Lung (tissue), 11 donors: ENCODE measurements at regions not wholly inside any gene's neighbourhood (a gene's known extent, or its start where the extent isn't known, plus 50 kb on each side); places are given as distances from the start of the nearest gene placed in this dataset.

ENCODE experiments used
- ATAC-seq: fragments of 200-7000 bp; cut with Tn5 transposase; one replicate; pipeline ENCODE4 v1.9.1; 2020; ENCODE audit warnings: moderate number of reproducible peaks; ENCODE audit not compliant: insufficient read depth, low FRiP score
- DNase-seq, 3 donors: peaks; one replicate each; pipeline ENCODE4 v3.0.0-alpha.2; 2013 to 2017
- H3K27ac ChIP-seq, 2 donors: one replicate each; pipeline ENCODE4 v1.5.1; 2013; ENCODE audit warnings: mild to moderate bottlenecking in 2 of 2, moderate library complexity in 2 of 2, control low read depth in 1 of 2, inconsistent platforms in 1 of 2, low read depth in 1 of 2, low read length in 1 of 2
- H3K27me3 ChIP-seq, 3 donors: one replicate each; pipeline ENCODE4 v1.5.1; 2013; ENCODE audit warnings: low read length in 2 of 3; ENCODE audit not compliant: control insufficient read depth in 3 of 3, insufficient read depth in 3 of 3
- H3K36me3 ChIP-seq, 4 donors: one replicate each; pipeline ENCODE4 v1.5.1; 2013; ENCODE audit warnings: low read length in 4 of 4, mild to moderate bottlenecking in 1 of 4, moderate library complexity in 1 of 4; ENCODE audit not compliant: control insufficient read depth in 4 of 4, insufficient read depth in 4 of 4
- H3K4me1 ChIP-seq, 5 donors: one replicate each; pipeline ENCODE4 v1.5.1; 2013; ENCODE audit warnings: low read length in 5 of 5, mild to moderate bottlenecking in 2 of 5, moderate library complexity in 1 of 5; ENCODE audit not compliant: control insufficient read depth in 5 of 5, insufficient read depth in 5 of 5
- H3K4me3 ChIP-seq: one replicate; pipeline ENCODE4 v1.5.1; 2013; ENCODE audit warnings: mild to moderate bottlenecking, control low read depth, moderate library complexity
- H3K9ac ChIP-seq, 2 donors: one replicate each; pipeline ENCODE4 v1.5.1; 2013; ENCODE audit warnings: low read length in 2 of 2, control low read depth in 1 of 2; ENCODE audit not compliant: insufficient read depth in 1 of 2
- H3K9me3 ChIP-seq, 4 donors: one replicate each; pipeline ENCODE4 v1.5.1; 2013; ENCODE audit warnings: low read length in 3 of 4, mild to moderate bottlenecking in 1 of 4, moderate library complexity in 1 of 4; ENCODE audit not compliant: control insufficient read depth in 4 of 4, insufficient read depth in 3 of 4
- CTCF ChIP-seq: IDR thresholded peaks from 2 replicates; pipeline ENCODE4 v1.5.1; 2012; ENCODE audit warnings: mild to moderate bottlenecking; ENCODE audit errors: control extremely low read depth, extremely low read depth
- WGBS, 2 donors: extraction: QIAGEN DNeasy Blood & Tissue Kit; methylation state at CpG; one replicate each; pipeline ENCODE4 v1.1.7; 2013; 5-methylcytosine and 5-hydroxymethylcytosine counted together
- donor health status: control.
- donor health status: control.
- donor health status: Bipolar disorder and iron deficiency.
- donor health status: healthy.
- donor health status: DM: yes; HTN: yes; CAD: no.

- TF ChIP-seq CTCF, result no peak
- Histone ChIP-seq H3K9ac (no peak overlapping the region), H3K36me3 (no peaks in the 10 kb centered on the region), H3K4me3 (no peak overlapping the region), H3K27me3 (no peaks in the 10 kb centered on the region), H3K4me1 (peaks cover 2 to 10% (median 3%) of the 10 kb centered on the region in 5 donors), H3K27ac (peak overlapping the region in 1 of 2 donors; percentile 33), H3K9me3 (no peaks in the 10 kb centered on the region)
- no peak for ATAC-seq
- DNase-seq, result no peak
- 43 to 57% methylated on average over 8 of the region's 8 CpGs for WGBS, 2 donors
Measured at GRCh38 chr10:3902054-3902808, 117.2 kb upstream of the KLF6 start.

DNA sequence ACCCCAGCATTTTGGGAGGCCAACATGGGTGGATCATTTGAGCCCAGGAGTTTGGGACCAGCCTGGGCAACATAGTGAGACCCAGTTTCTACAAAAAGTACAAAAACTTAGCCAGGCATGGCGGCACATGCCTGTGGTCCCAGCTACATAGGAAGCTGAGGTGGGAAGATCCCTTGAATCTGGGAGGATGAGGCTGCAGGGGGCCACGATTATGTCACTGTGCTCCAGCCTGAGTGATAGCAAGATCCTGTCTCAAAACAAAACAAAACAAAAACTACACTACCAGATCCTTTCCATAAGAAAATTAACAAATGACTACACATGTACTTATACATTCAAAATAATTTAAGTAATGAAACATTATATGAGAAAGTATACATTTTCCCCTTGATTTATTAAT is 116.4 kb upstream of the KLF6 start:
- no peak overlapping the region for H3K9ac ChIP-seq
- no peaks in the 10 kb centered on the region for H3K36me3 ChIP-seq
- no peak overlapping the region for H3K4me3 ChIP-seq
- ATAC-seq (no peak), DNase-seq (no peak)
- peaks cover 0 to 10% (median 2%) of the 10 kb centered on the region in 5 donors for H3K4me1 ChIP-seq
- no peaks in the 10 kb centered on the region for H3K9me3 ChIP-seq
- no peaks in the 10 kb centered on the region for H3K27me3 ChIP-seq
- H3K27ac ChIP-seq, result no peak overlapping the region
- WGBS, 2 donors, result 79 to 86% methylated on average over 2 of the region's 2 CpGs
- no peak for TF ChIP-seq CTCF

- no peak overlapping the region for H3K27ac ChIP-seq
- ATAC-seq (no peak), DNase-seq (no peak)
- H3K36me3 ChIP-seq, result no peaks in the 10 kb centered on the region
- H3K9ac ChIP-seq, result no peak overlapping the region
- no peak overlapping the region for H3K4me3 ChIP-seq
- no peak for TF ChIP-seq CTCF
- H3K27me3 ChIP-seq, result no peaks in the 10 kb centered on the region
- H3K4me1 ChIP-seq, result peaks cover 0 to 10% (median 3%) of the 10 kb centered on the region in 5 donors
- no peaks in the 10 kb centered on the region for H3K9me3 ChIP-seq
- 94 to 95% methylated on average over 2 of the region's 2 CpGs for WGBS, 2 donors
Measured at GRCh38 chr10:3900391-3900790, 115.4 kb upstream of the KLF6 start.

DNA sequence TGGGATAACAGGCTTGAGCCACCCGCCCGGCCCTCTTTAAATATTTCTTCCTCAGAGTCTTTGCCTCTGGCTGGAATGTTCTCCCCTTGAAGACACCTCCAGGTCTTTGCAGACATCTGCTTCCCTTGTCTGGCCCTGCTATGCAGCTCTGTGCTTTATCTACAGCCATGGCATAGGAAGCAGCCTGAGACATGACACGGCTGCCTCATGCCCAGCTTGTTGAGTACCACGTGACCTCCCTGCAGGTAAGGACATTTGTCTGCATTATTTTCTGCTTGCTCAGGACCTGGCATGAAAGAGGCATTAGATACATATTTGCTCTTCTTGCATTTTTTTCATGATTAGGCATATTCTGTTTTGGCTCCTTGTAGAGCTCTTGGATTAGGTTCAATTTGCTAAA is 113.8 kb upstream of the KLF6 start:
- no peak for ATAC-seq
- Histone ChIP-seq H3K4me1 (peaks cover 0 to 10% (median 4%) of the 10 kb centered on the region in 5 donors), H3K27ac (no peak overlapping the region), H3K36me3 (no peaks in the 10 kb centered on the region), H3K9ac (no peak overlapping the region), H3K9me3 (no peaks in the 10 kb centered on the region), H3K4me3 (no peak overlapping the region), H3K27me3 (no peaks in the 10 kb centered on the region)
- TF ChIP-seq CTCF, result no peak
- DNase-seq, result no peak
- 73 to 86% methylated on average over 4 of the region's 4 CpGs for WGBS, 2 donors
